ENCODE measurements at regions not wholly inside any gene's neighbourhood (a gene's known extent, or its start where the extent isn't known, plus 50 kb on each side); places are given as distances from the start of the nearest gene placed in this dataset.
"Not testable (repeated sequence)": the region's sequence is repeated elsewhere in the genome, so short reads cannot be mapped to it uniquely, and the experiment has no call there.

GRCh38 chr12:75658286-75658685, 146.9 kb upstream of the KRR1 start:
- peaks cover 47% of the 10 kb centered on the region for H3K4me1 ChIP-seq
- H3K27ac ChIP-seq, result peak overlapping the region; percentile 58 to 79; a peak in 5 of 6 replicates
- ATAC-seq, result no peak
- CTCF ChIA-PET, result interaction anchor here (1.1 kb wide), 1 partner anchor 9 kb away, joined by 3 read pairs; no protein-coding TSS in a partner anchor
- POLR2A ChIA-PET, result no interaction called here
- FAIRE-seq, result no peak
- H3K4me2 ChIP-seq, result no peak overlapping the region; the same call in 1 of the 3 replicates
- TF ChIP-seq GATA3 (IDR thresholded peaks at IDR 0.05; ENCODE audit: borderline replicate concordance) (no peak), SREBF2 (IDR thresholded peaks at IDR 0.05) (no peak), FOSB (CRISPR knock-in tag; IDR thresholded peaks at IDR 0.05) (no peak), CBX8 (IDR thresholded peaks at IDR 0.05) (no peak), RCOR1 (IDR thresholded peaks at IDR 0.05; ENCODE audit: low read depth, low read length) (no peak), KDM5A (IDR thresholded peaks at IDR 0.05) (no peak), POLR2A (IDR thresholded peaks at IDR 0.05; ENCODE audit: low read length) (no peak), CHD2 (IDR thresholded peaks at IDR 0.05; ENCODE audit: low read length, partially characterized antibody) (no peak), FOXS1 (CRISPR knock-in tag; IDR thresholded peaks at IDR 0.05) (no peak), ZC3H11A (IDR thresholded peaks at IDR 0.05) (no peak), RARB (CRISPR knock-in tag; IDR thresholded peaks at IDR 0.05) (no peak), TP53 (CRISPR knock-in tag; IDR thresholded peaks at IDR 0.05) (no peak), HDAC2 (IDR thresholded peaks at IDR 0.05) (no peak), ELK1 (IDR thresholded peaks at IDR 0.05; ENCODE audit: low read depth, low read length) (no peak), RFX5 (IDR thresholded peaks at IDR 0.05) (no peak), ZFP36 (IDR thresholded peaks at IDR 0.05; ENCODE audit: borderline replicate concordance, partially characterized antibody) (no peak), RAD21 (conservative IDR thresholded peaks at IDR 0.05 in 1 of 2, IDR thresholded peaks at IDR 0.05 in 1 of 2) (no peak), USF2 (IDR thresholded peaks at IDR 0.05) (no peak)
- no peaks in the 10 kb centered on the region for H3K9me3 ChIP-seq
- H3K4me3 ChIP-seq, result no peak overlapping the region
- no peak for DNase-seq (ENCODE audit: low read depth in 1 of 2, low spot score in 1 of 2)

- POLR2A ChIA-PET, result no interaction called here
These were observed 146.4 kb upstream of the KRR1 start for GRCh38 chr12:75657831-75658230.

GRCh38 chr12:75657354-75657753, 145.9 kb upstream of the KRR1 start:
- Histone ChIP-seq H3K4me1 (peaks cover 47% of the 10 kb centered on the region), H3K27ac (peak overlapping the region; percentile 32 to 79; a peak in 4 of 6 replicates)
- CTCF ChIA-PET, result interaction anchor here (0.8 kb wide), 1 partner anchor 20 kb away, joined by 3 read pairs; no protein-coding TSS in a partner anchor
- WGBS (ENCODE audit: missing lambda C conversion rate), result 94% methylated on average over 6 of the region's 6 CpGs
- DNase-seq (ENCODE audit: low read depth in 1 of 2, low spot score in 1 of 2); POLR2A ChIA-PET; ATAC-seq; FAIRE-seq; H3K4me2 ChIP-seq; H3K9me3 ChIP-seq; H3K4me3 ChIP-seq: not testable (repeated sequence)
- peak; percentile 53; the same call in 1 of the 2 replicates for TF ChIP-seq ZC3H11A (IDR thresholded peaks at IDR 0.05)

More at GRCh38 chr12:75657831-75658230, 146.4 kb upstream of the KRR1 start:
- TF ChIP-seq TP53 (CRISPR knock-in tag; IDR thresholded peaks at IDR 0.05) (no peak), POLR2A (IDR thresholded peaks at IDR 0.05; ENCODE audit: low read length) (no peak), TFCP2L1 (CRISPR knock-in tag; IDR thresholded peaks at IDR 0.05) (no peak), PHF8 (IDR thresholded peaks at IDR 0.05; ENCODE audit: borderline replicate concordance, low read depth) (no peak), CHD2 (IDR thresholded peaks at IDR 0.05; ENCODE audit: low read length, partially characterized antibody) (no peak), RCOR1 (IDR thresholded peaks at IDR 0.05; ENCODE audit: low read depth, low read length) (no peak), PBX3 (IDR thresholded peaks at IDR 0.05) (no peak)
- CTCF ChIA-PET, result interaction anchor here (1.1 kb wide), 1 partner anchor 9 kb away, joined by 3 read pairs; no protein-coding TSS in a partner anchor
- no peak for ATAC-seq
- H3K9me3 ChIP-seq, result no peaks in the 10 kb centered on the region
- no peak for FAIRE-seq
- H3K4me1 ChIP-seq, result peaks cover 47% of the 10 kb centered on the region
- H3K4me3 ChIP-seq, result no peak overlapping the region
- WGBS (ENCODE audit: missing lambda C conversion rate), result 81% methylated on average over 2 of the region's 2 CpGs
- DNase-seq (ENCODE audit: low read depth in 1 of 2, low spot score in 1 of 2), result no peak
- no peak overlapping the region for H3K4me2 ChIP-seq
- peak overlapping the region; percentile 58 to 79; a peak in 5 of 6 replicates for H3K27ac ChIP-seq
